WERI-Rb-1 (cell line): ENCODE measurements at regions not wholly inside any gene's neighbourhood (a gene's known extent, or its start where the extent isn't known, plus 50 kb on each side); places are given as distances from the start of the nearest gene placed in this dataset.

Experiments used
- DNase-seq: peaks from one replicate; pipeline ENCODE4 v3.0.0-alpha.2; 2020
- H3K27ac ChIP-seq: fragments of 250-450 bp; sonication (Bioruptor Pico); 2 replicates; pipeline ENCODE4 v1.5.1; 2020; ENCODE audit warnings: mild to moderate bottlenecking, moderate library complexity
- H3K27me3 ChIP-seq: fragments of 250-450 bp; sonication (Bioruptor Pico); 2 replicates; pipeline ENCODE4 v1.5.1; 2021; ENCODE audit warnings: mild to moderate bottlenecking, low read depth, moderate library complexity; ENCODE audit not compliant: insufficient read depth, severe bottlenecking
- H3K36me3 ChIP-seq: fragments of 250-450 bp; sonication (Bioruptor Pico); 2 replicates; pipeline ENCODE4 v1.5.1; 2020; ENCODE audit warnings: mild to moderate bottlenecking, moderate library complexity
- H3K4me3 ChIP-seq: 2 replicates; pipeline ENCODE4 v1.5.1; 2011; ENCODE audit warnings: low read depth, mild to moderate bottlenecking, control low read depth, low read length
- H3K9me3 ChIP-seq: fragments of 250-450 bp; sonication (Bioruptor Pico); 2 replicates; pipeline ENCODE4 v1.5.1; 2021; ENCODE audit warnings: mild to moderate bottlenecking, moderate library complexity; ENCODE audit not compliant: severe bottlenecking
- CTCF ChIP-seq: IDR thresholded peaks from 2 replicates; pipeline ENCODE4 v1.5.1; 2011; ENCODE audit warnings: low read depth, mild to moderate bottlenecking, control low read depth, inconsistent platforms, low read length

GRCh38 chrX:25083661-25084060 is 67.9 kb upstream of the ARX start:
- no peaks in the 10 kb centered on the region for H3K9me3 ChIP-seq
- no peaks in the 10 kb centered on the region for H3K27me3 ChIP-seq
- no peaks in the 10 kb centered on the region for H3K36me3 ChIP-seq
- no peak overlapping the region for H3K4me3 ChIP-seq
- DNase-seq = no peak
- TF ChIP-seq CTCF = no peak
- no peak overlapping the region for H3K27ac ChIP-seq

GRCh38 chrX:25079020-25079419 is 63.3 kb upstream of the ARX start:
- Histone ChIP-seq H3K36me3 (no peaks in the 10 kb centered on the region), H3K4me3 (no peak overlapping the region), H3K27ac (no peak overlapping the region), H3K9me3 (no peaks in the 10 kb centered on the region), H3K27me3 (peaks cover 3% of the 10 kb centered on the region)
- TF ChIP-seq CTCF = no peak
- no peak for DNase-seq

GRCh38 chrX:25076941-25077500 is 61.3 kb upstream of the ARX start:
- no peak for TF ChIP-seq CTCF
- H3K27me3 ChIP-seq = peaks cover 4% of the 10 kb centered on the region
- no peak for DNase-seq
- H3K36me3 ChIP-seq = no peaks in the 10 kb centered on the region
- H3K9me3 ChIP-seq = no peaks in the 10 kb centered on the region
- no peak overlapping the region for H3K4me3 ChIP-seq
- no peak overlapping the region for H3K27ac ChIP-seq

GRCh38 chrX:25072247-25072646 is 56.5 kb upstream of the ARX start:
- Histone ChIP-seq H3K4me3 (no peak overlapping the region), H3K9me3 (no peaks in the 10 kb centered on the region), H3K36me3 (no peaks in the 10 kb centered on the region), H3K27ac (no peak overlapping the region), H3K27me3 (peaks cover 4% of the 10 kb centered on the region)
- DNase-seq = no peak
- no peak for TF ChIP-seq CTCF

GRCh38 chrX:25070038-25070437 is 54.3 kb upstream of the ARX start:
- Histone ChIP-seq H3K9me3 (no peaks in the 10 kb centered on the region), H3K27me3 (peaks cover 4% of the 10 kb centered on the region), H3K4me3 (no peak overlapping the region), H3K36me3 (no peaks in the 10 kb centered on the region), H3K27ac (no peak overlapping the region)
- DNase-seq = no peak
- TF ChIP-seq CTCF = no peak

- peaks cover 3% of the 10 kb centered on the region for H3K27me3 ChIP-seq
- no peak overlapping the region for H3K27ac ChIP-seq
- no peaks in the 10 kb centered on the region for H3K9me3 ChIP-seq
- no peak for TF ChIP-seq CTCF
- no peak for DNase-seq
- no peak overlapping the region for H3K4me3 ChIP-seq
- H3K36me3 ChIP-seq = no peaks in the 10 kb centered on the region
Observed at GRCh38 chrX:25069209-25069608, 53.4 kb upstream of the ARX start.
